Omental fat pad (tissue), 3 donors: ENCODE measurements at regions not wholly inside any gene's neighbourhood (a gene's known extent, or its start where the extent isn't known, plus 50 kb on each side); places are given as distances from the start of the nearest gene placed in this dataset.

Source experiments
- ATAC-seq: fragments of 150-250 bp; one replicate; pipeline ENCODE4 v1.9.1; 2016; ENCODE audit warnings: mild to moderate bottlenecking, moderate library complexity; ENCODE audit not compliant: low FRiP score
- DNase-seq: peaks from one replicate; pipeline ENCODE4 v3.0.0-alpha.2; 2019; ENCODE audit warnings: low spot score
- CTCF ChIP-seq, 3 donors: fragments of 450-650 bp; IDR thresholded peaks; one replicate each; pipeline ENCODE4 v1.5.1; 2016 to 2017; ENCODE audit warnings: antibody characterized with exemption in 3 of 3, mild to moderate bottlenecking in 3 of 3, moderate library complexity in 2 of 3

DNA sequence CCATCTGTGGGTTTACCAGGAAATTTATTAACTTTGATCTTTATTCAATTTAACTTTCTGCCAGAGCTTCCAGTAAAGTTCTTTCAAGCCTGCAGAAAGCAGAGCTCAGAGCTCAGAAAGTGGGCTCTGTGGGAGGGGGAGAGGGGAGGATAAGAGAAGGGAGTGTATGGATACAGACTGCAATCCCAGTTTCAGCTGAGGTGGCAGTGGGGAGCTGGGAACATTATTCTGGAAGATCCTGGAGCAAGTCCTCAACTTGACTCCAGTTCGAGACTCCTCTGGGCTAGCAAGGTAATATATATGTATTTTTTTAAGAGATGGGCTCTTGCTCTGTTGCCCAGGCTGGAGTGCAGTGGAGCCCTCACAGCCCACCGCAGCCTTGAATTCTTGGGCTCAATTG lies 108.9 kb upstream of the NABP1 start:
- no peak for ATAC-seq
- TF ChIP-seq CTCF (IDR thresholded peaks at IDR 0.05): no peak
- no peak for DNase-seq

DNA sequence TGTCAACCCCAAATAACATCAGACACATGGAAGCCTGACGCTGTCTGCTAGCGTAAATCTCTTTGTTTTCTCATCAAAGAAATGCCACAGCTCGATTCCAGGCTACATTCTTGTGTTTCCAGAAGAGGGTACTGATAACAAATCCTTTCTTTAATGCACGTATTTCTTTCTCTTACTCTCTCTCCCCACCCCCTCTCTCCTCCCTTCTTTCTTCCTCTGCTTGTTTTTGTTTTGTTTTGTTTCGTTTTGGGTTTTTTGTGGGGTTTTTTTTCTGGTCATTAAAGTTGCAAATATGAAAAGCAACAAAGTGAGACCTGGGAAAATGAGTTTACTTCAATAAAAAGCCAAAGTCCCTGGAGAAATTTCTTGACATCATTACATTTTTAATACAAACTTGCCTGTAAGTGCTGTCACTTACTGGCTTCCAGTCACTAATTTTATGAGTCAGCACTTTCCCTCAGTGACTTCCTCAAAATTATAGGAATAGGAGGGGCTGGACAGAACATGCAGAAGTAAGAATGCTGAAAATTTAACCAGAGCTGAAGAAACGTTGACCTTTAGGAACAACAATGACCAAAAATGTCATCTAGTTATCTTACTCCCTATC lies 106.7 kb upstream of the NABP1 start:
- TF ChIP-seq CTCF (IDR thresholded peaks at IDR 0.05): no peak
- no peak for DNase-seq
- ATAC-seq: peak; percentile 38

- ATAC-seq (no peak), DNase-seq (no peak)
- TF ChIP-seq CTCF (IDR thresholded peaks at IDR 0.05): no peak
Observed at GRCh38 chr2:191572319-191572718, 105.6 kb upstream of the NABP1 start.

GRCh38 chr2:191573216-191573615 lies 104.7 kb upstream of the NABP1 start:
- TF ChIP-seq CTCF (IDR thresholded peaks at IDR 0.05): no peak
- DNase-seq (no peak), ATAC-seq (no peak)

- no peak for ATAC-seq
- TF ChIP-seq CTCF (IDR thresholded peaks at IDR 0.05): no peak
- DNase-seq: no peak
Observed at GRCh38 chr2:191574232-191574631, 103.7 kb upstream of the NABP1 start.

GRCh38 chr2:191577605-191578004 lies 100.3 kb upstream of the NABP1 start:
- no peak for TF ChIP-seq CTCF (IDR thresholded peaks at IDR 0.05)
- DNase-seq: no peak

GRCh38 chr2:191578031-191578430 lies 99.9 kb upstream of the NABP1 start:
- no peak for TF ChIP-seq CTCF (IDR thresholded peaks at IDR 0.05)
- ATAC-seq: no peak
- DNase-seq: no peak

More at GRCh38 chr2:191577605-191578004, 100.3 kb upstream of the NABP1 start:
- ATAC-seq: no peak
